OCI-LY7 (cell line): ENCODE measurements at regions not wholly inside any gene's neighbourhood (a gene's known extent, or its start where the extent isn't known, plus 50 kb on each side); places are given as distances from the start of the nearest gene placed in this dataset.

Experiments
- EZH2phosphoT487 ChIP-seq: fragments of 200-600 bp; sonication (generic); IDR thresholded peaks from 2 replicates; pipeline ENCODE4 v1.6.1; 2018; ENCODE audit warnings: low read depth, borderline replicate concordance, mild to moderate bottlenecking, mixed run types, antibody characterized with exemption, low read length, moderate library complexity, mixed read lengths
- TF ChIP-seq, protein P1 (sequence below): fragments of 200-600 bp; sonication (generic); conservative IDR thresholded peaks from 2 replicates; pipeline ENCODE4 v1.5.1; 2014; ENCODE audit warnings: mild to moderate bottlenecking, antibody characterized with exemption, low read length, moderate library complexity, mixed read lengths

DNA sequence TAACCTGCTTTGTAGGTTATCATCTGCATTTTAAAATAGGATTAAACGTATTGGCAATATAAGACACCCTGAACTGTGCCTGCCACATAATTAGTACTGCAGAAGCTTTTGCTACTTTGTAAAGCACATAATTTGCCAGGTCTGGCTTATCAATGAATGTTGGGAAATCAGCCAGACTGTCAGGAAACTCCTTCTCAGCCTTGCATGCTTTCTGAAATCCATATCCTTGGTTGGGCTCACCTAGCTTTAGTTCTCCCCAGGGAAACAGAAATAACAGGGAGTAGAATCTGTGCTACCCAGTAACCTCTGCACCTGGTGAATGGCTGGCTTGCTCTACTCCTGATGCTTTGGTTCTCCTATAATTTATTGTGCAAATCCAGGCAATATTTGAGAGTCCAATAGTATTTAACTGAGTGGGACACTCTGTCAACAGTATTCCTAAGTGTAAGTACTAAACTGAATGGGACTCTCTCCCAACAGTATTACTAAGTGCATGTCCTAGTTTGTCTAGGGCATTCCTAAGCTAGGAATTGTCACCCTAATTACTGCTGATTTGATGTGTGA, 354.5 kb downstream of the WDR72 start:
- TF ChIP-seq, protein P1, sequence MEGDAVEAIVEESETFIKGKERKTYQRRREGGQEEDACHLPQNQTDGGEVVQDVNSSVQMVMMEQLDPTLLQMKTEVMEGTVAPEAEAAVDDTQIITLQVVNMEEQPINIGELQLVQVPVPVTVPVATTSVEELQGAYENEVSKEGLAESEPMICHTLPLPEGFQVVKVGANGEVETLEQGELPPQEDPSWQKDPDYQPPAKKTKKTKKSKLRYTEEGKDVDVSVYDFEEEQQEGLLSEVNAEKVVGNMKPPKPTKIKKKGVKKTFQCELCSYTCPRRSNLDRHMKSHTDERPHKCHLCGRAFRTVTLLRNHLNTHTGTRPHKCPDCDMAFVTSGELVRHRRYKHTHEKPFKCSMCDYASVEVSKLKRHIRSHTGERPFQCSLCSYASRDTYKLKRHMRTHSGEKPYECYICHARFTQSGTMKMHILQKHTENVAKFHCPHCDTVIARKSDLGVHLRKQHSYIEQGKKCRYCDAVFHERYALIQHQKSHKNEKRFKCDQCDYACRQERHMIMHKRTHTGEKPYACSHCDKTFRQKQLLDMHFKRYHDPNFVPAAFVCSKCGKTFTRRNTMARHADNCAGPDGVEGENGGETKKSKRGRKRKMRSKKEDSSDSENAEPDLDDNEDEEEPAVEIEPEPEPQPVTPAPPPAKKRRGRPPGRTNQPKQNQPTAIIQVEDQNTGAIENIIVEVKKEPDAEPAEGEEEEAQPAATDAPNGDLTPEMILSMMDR, result no peak
- TF ChIP-seq EZH2phosphoT487, result no peak
